B cell (primary cell): ENCODE measurements at regions not wholly inside any gene's neighbourhood (a gene's known extent, or its start where the extent isn't known, plus 50 kb on each side); places are given as distances from the start of the nearest gene placed in this dataset.

ENCODE experiments used
- CTCF ChIP-seq: fragments of 200-600 bp; IDR thresholded peaks from one replicate; pipeline ENCODE4 v1.8.0; 2022; ENCODE audit warnings: antibody characterized with exemption, mild to moderate bottlenecking
- EZH2 ChIP-seq: IDR thresholded peaks from 2 replicates; pipeline ENCODE4 v1.6.1; 2012; ENCODE audit warnings: borderline replicate concordance, low read depth, mild to moderate bottlenecking, moderate library complexity, low read length; ENCODE audit not compliant: insufficient read depth, poor library complexity, severe bottlenecking

DNA sequence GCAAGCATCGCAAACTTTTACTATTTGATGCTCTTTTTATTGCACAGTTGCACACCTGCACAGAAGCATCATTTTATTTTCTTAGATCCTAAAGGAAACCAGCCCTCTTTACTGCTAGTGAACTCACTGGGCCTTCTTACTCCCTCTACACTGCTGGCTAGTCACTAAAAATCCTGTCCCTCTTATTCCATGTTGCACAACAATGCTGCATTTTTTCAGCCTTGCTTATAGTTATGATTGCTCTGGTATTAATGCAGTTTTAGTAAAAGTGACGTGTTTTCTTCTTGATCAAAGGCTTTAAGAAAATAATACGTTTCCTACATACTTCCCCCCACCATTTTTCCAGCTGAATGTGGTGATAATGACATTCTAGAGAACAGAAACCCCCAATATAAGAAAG lies 132.9 kb upstream of the FAM3C start:
- TF ChIP-seq CTCF (no peak), EZH2 (no peak)
